Right renal pelvis (tissue), 4 donors: ENCODE measurements at regions not wholly inside any gene's neighbourhood (a gene's known extent, or its start where the extent isn't known, plus 50 kb on each side); places are given as distances from the start of the nearest gene placed in this dataset.
"Not testable (repeated sequence)": the region's sequence is repeated elsewhere in the genome, so short reads cannot be mapped to it uniquely, and the experiment has no call there.

Source experiments
- DNase-seq, 4 donors: peaks; one replicate each; pipeline ENCODE4 v3.0.0-alpha.2; 2013; ENCODE audit warnings: low read depth in 4 of 4, low spot score in 3 of 4, missing footprints in 1 of 4

DNA sequence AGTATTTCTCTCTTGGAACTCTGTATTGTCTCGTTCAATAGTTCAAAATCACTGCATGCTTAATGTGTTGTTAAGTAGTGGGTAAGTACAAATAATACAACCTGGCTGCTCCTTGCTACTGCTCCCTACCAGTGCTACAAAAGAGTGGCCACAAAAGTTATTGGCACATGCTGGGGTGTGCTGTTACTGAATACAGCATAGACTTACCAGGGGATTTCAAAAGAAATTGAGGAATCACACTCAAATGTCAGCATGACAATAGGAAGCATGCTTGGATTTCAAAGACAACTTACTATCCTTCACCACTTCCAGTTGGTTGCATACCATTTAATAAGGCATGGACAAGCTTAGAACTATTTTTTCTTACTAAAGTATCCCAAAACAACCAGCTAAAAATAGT is 1041.3 kb upstream of the SPRY2 start:
- no peak for DNase-seq

- no peak for DNase-seq
Observed at GRCh38 chr13:81381560-81381959, 1040.6 kb upstream of the SPRY2 start.

GRCh38 chr13:81379183-81379582 is 1038.3 kb upstream of the SPRY2 start:
- DNase-seq, result no peak

- DNase-seq, result no peak
Observed at GRCh38 chr13:81377921-81378320, 1037.0 kb upstream of the SPRY2 start.

- no peak for DNase-seq
Observed at GRCh38 chr13:81375709-81376108, 1034.8 kb upstream of the SPRY2 start.

DNA sequence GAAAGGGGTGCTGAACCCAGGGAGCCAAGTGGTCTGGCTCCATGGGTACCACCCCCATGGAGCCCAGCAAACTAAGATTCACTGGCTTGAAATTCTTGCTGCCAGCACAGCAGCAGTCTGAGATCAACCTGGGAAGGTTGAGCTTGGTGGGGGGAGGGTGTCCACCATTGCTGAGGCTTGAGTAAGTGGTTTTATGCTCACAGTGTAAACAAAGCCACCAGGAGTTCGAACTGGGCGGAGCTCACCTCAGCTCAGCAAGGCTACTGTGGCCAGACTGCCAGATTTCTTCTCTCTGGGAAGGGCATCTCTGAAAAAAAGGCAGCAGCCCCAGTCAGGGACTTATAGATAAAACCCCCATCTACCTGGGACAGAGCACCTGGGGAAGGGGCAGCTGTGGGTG is 1021.8 kb upstream of the SPRY2 start:
- DNase-seq, result not testable (repeated sequence)

DNA sequence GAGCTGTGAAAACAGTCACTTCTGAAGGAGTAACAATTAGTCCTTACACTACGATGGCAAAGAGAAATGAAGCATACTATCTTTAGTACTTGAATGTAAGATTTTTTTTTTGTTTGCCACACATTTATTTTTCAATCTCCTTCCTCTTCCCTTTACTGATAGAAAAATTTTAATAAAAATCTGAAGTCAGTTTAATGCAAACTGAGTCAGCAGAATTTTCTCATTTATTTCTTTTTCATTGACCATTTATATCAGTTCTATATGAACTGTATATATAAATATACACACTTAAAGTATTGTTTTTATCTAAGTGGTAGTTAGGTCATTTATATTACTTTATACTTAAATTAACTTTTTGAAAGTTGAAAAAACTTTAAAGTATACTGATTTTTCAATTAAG is 1009.1 kb upstream of the SPRY2 start:
- DNase-seq, result no peak

DNA sequence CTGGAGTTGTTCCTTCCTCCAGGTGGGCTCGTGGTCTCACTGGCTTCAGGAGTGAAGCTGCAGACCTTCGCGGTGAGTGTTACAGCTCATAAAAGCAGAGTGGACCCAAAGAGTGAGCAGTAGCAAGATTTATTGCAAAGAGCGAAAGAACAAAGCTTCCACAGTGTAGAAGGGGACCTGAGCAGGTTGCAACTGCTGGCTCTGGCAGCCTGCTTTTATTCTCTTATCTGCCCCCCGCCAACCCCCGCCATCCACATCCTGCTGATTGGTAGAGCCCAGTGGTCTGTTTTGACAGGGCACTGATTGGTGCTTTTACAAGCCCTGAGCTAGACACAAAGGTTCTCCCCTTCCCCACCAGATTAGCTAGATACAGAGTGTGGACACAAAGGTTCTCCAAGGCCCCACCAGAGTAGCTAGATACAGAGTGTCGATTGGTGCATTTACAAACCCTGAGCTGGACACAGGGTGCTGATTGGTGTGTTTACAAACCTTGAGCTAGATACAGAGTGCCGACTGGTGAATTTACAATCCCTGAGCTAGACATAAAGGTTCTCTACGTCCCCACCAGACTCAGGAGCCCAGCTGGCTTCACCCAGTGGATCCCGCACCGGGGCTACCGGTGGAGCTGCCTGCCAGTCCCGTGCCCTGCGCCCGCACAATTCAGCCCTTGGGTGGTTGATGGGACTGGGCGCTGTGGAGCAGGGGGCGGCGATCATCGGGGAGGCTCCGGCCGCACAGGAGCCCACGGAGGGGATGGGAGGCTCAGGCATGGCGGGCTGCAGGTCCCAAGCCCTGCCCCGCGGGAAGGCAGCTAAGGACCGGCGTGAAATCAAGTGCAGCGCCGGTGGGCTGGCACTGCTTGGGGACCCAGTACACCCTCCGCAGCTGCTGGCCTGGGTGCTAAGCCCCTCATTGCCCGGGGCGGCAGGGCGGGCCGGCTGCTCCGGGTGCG is 999.5 kb upstream of the SPRY2 start:
- not testable (repeated sequence) for DNase-seq

DNA sequence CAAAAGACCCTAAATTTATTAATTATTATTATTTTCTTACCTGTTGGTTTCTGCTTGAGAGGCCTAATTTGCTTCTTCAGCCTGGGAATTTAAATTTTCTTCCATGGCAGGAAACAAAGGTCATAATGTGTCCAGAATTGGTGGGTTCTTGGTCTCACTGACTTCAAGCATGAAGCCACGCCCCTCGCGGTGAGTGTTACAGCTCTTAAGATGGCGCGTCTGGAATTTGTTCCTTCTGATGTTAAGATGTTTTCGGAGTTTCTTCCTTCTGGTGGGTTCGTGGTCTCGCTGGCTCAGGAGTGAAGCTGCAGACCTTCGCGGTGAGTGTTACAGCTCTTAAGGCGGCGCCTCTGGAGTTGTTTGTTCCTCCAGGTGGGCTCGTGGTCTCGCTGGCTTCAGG is 998.7 kb upstream of the SPRY2 start:
- not testable (repeated sequence) for DNase-seq

- no peak for DNase-seq
Observed at GRCh38 chr13:81334481-81334880, 993.6 kb upstream of the SPRY2 start.

- no peak for DNase-seq
Observed at GRCh38 chr13:81326913-81327312, 986.0 kb upstream of the SPRY2 start.

DNA sequence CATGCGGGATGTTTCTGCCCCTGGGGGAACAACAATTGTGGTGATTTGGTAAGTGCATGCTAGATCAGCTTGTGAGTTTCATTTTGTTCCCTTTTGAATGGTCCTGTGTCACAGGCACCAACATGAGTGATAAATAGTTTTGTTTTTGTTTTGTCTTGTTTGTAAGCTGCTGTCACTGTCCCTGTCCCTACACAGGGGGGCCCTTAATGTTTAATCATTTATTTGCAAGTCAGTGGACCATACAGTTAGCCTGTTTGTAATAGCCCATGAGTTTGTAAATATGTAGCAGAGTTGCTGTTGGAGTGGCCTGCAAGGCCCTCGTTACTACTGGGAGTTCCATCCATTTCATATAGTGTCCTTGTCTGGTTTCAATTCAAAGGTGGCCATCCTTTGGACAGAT is 979.6 kb upstream of the SPRY2 start:
- DNase-seq, result no peak

DNA sequence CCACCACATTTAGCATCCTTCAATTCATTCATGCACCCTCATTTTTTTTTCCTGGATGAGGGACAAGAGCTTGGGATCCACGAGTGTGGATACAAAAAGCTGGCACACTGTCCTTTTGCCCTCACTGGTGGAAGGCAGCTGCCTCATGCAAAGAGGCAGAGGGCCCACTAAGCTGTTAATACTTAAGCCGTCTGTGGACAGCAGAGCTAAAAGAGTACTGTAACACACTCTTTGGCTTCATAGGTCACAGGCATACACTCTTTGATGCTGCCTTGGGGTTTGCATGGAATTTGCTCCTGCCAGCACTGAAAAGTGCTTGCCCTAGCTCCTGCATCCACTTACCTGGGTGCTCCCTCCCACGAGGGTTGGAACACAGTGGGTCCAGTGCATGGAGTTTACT is 978.4 kb upstream of the SPRY2 start:
- no peak for DNase-seq

DNA sequence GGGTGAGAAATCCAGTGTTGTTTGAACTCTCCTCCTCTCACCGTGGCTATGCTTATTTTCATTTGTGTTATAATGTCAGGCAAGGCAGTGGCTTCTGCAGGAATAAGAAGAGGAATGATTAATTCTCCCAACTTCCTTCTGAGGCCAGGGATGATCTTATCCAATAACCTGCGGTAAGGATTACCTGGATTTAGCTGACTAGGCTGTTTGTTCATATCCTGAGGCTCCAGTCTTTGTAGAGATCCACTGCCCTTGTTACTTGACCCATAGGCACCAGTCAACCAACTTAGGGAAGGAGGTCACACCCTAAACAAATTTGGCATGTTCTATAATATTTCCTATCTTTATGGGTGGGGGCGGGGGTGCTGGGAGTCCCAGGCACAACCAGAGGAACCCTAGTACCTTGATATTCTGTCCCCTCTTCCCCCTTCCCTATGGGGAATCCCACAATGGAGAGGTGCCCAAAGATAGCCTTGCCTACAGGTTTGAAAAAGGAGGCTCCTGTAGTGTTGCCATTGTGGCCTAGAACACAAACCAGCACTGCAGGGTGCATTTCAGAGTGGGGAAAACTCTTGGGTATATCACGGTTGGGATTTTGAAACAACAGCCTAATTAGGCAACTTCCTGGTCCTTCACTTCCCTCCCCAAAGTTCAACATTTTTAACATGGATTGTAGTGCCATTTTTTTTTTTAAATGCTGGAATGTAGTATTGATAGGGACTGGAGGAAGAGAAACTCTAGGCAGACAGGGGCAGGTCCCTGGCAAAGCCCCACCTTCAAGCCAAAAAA is 977.5 kb upstream of the SPRY2 start:
- DNase-seq, result no peak

GRCh38 chr13:81314461-81314860 is 973.5 kb upstream of the SPRY2 start:
- DNase-seq, result no peak

DNA sequence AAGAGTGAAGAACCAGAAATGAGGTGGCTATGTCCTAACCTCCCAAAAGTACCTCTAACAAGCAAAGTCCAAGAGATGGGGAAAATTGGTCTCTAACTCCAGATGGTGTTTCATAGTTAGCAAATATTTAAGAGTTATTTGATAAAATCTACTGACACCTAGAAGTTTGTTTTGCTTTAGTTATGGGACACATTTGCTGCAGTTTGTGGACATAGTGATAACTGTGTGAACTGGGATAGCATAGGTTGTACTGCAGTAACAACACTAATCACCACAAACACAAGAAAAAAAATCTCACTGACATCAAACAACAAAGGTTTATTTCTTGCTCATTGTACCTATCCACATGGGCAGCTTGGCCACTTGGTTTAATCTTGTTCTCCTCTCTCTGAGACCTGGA is 965.0 kb upstream of the SPRY2 start:
- no peak for DNase-seq

- DNase-seq, result no peak
Observed at GRCh38 chr13:81304121-81304659, 963.3 kb upstream of the SPRY2 start.

- DNase-seq, result no peak
Observed at GRCh38 chr13:81302677-81303076, 961.8 kb upstream of the SPRY2 start.

DNA sequence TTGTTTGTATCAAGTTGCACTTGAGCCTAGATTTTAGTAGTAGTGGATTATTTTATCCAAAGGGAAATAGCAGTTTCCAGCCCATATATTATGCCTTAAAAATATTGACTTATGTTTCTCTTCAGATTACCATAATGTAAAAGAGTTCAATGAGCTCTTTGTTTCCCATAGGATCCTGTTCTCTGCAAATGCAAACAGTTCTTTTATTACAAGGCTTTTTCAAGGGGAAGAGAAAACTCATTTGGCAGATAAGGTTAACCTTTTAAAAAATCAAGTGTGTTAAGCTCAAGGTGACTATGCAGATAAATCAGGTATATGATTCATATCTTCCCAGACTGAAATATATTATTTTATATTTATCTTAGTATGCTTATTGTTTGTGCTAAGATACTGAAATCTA is 961.2 kb upstream of the SPRY2 start:
- no peak for DNase-seq

GRCh38 chr13:81295177-81295576 is 954.3 kb upstream of the SPRY2 start:
- no peak for DNase-seq

DNA sequence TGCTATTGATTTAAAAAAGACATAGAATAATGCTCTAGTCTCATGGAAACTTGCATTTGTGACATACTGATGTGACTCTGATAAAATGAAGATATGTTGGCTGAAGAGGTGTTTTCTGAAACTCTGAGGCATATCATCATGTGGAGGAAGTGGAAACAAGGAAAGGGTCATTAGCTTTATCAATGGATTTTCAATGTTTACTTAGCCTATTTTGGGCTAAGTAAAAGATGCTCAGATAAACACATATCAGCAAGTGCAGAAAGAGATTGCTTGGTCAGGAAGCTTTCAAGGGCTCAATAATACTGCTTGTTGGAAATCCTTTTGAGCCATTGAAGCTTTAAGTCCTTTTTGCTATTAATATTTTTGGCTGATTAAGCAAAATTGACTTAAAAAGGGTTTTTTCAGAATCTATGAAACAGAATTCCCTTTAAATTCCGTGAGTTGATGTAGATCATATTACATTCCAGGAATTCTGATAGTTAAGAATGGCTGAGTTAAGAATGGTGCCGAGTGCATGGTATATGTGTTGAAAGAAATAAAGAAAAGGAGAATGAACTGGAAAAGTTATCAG is 952.8 kb upstream of the SPRY2 start:
- no peak for DNase-seq
